ENCODE measurements at regions not wholly inside any gene's neighbourhood (a gene's known extent, or its start where the extent isn't known, plus 50 kb on each side); places are given as distances from the start of the nearest gene placed in this dataset.
"Not testable (repeated sequence)": the region's sequence is repeated elsewhere in the genome, so short reads cannot be mapped to it uniquely, and the experiment has no call there.

DNA sequence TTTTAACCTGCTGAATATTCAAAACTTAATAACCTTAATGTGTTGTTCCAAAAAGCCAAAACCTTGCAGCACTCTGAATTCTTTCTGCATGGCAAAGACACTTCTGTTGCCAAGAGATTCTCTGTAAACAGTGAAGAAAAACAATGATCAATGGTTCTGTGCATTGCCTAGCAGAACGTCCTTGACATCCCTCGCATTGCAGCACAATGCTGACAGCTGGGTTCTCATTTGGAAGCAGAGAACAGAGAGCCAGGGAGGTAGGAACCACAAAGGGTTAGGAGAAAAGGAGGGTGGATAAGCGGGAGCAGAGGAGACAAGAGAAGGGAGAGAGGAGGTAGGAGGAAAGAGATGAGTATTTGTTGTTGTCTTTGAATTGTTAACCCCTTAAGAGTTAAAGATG, 501.1 kb downstream of the NAV3 start:
- no peak for DNase-seq (ENCODE audit: low spot score)

DNA sequence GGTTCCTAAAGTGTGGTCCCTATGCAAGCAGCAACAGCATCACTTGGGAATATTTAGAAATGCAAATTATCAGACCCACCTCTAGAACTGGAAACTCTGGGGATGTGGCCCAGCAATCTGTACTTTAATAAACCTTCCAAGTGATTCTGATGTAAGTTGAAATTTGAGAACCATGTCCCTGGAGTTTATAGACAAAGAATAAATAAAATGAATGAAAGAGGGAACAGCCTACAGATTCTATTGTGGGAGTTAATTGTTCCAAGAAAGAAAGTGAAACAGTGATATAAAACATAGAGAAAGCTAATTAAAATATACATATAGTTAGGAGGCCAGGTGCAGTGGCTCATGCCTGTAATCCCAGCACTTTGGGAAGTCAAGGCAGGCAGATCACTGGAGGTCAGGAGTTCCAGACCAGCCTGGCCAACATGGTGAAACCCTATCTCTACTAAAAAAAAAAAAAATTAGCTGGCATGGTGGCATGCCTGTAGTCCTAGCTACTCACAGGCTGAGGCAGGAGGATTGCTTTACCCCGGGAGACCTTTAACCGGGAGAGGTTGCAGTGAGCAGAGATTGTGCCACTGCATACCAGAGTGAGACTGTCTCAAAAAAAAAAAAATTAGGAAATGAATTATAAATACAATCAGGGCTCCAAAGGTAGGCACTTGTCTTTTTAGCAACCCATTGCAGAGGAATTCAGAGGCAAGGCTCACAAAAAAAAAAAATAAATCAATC, 507.5 kb downstream of the NAV3 start:
- ATAC-seq (peak; percentile 69), DNase-seq (ENCODE audit: low spot score) (no peak)

More for the DNA sequence above, 501.1 kb downstream of the NAV3 start:
- ATAC-seq: no peak

DNA sequence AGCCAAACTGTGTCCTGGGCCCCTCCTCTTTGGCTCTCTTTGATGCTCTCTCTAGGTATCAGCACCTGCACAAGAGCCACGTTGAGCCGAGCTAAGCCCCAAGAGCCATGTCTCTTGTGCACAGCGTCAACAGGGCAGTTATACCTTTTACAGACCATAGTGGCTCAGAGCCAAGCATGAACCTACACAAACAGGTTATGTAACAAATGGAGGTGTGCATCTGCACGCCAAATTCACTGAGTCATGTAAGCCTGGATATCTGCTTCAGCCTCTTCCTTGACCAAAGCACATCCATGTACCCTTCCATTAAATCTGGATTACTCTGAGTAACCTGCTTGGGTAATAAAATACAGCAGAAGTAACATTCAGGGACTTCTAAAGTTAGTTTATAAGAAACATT, 509.7 kb downstream of the NAV3 start:
- ATAC-seq: no peak
- DNase-seq (ENCODE audit: low spot score): no peak

DNA sequence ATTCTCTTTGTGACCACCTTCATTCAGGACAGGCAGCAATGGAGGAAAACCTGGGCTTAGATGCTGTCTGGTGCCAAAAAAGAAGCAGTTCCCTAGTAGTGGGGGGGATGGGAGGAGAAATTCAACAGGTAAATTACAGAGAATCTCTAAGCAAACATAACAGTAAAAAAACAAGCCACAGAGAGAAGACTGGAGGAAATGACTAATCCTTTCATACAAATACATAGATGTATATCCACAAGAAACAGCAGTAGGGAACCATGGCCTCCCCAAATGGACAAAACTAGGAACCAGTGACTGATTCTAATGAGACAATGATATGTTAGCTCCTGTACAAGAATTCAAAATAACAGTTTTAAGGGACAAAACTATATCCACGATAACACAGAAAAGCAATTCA, 513.0 kb downstream of the NAV3 start:
- no peak for DNase-seq (ENCODE audit: low spot score)
- no peak for ATAC-seq

DNA sequence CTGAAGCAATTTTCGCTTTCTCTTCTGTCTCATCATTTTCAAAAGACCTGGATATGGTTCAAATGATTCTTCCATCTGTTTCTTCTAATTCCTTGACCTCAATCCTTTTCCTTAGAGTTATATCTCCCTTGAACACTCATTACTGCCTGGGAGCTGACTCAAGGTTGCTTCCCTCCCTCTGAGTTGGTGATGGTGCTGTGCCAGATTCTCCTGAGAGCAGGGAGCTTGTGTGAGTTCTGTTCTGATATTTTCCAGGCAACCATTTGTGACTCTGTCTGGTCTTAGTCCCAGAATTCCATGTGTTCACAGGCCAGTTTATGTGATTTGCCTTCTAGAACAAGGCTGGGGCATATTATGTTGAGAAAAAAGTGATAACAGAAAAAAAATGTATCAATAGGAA, 505.1 kb upstream of the SYT1 start:
- DNase-seq (ENCODE audit: low spot score) (no peak), ATAC-seq (no peak)

DNA sequence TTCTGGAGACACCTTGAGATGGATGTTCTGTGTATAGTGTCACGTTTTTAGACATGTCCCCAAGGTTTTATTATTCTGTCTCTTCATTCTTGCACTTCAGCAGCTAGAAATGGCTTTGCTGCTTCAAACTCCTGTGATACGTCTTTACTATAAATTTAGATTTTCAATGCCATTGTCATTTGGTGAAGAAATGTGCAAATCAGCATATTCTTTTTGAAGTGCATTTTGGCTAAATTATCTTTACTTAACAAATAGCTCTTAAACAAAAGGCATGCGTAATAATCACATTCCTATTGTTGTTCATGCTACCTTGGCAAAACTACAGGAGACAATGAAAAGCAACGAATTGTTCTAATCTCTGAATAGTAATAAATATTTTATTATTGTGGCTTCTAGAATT, 502.9 kb upstream of the SYT1 start:
- no peak for ATAC-seq
- DNase-seq (ENCODE audit: low spot score): no peak

DNA sequence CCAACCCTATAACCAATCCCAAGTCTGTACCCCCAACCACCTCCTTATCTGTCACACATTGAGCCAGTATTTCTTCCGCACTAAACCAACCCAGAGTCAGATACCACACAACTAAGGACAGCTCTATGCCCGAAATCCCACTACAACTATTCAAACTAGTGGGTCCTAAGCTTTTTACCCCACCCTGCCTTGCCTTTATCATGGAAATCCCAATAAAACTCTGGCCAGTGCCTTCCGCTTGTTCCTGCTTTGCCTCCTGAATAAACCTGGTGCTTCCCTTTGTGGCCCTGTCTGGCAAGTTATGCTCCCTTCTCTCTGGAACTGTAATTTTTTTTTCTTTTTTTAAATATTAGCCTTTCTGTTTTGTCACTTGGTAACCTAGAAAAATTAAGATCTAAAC, 493.3 kb upstream of the SYT1 start:
- no peak for ATAC-seq
- DNase-seq (ENCODE audit: low spot score): no peak

DNA sequence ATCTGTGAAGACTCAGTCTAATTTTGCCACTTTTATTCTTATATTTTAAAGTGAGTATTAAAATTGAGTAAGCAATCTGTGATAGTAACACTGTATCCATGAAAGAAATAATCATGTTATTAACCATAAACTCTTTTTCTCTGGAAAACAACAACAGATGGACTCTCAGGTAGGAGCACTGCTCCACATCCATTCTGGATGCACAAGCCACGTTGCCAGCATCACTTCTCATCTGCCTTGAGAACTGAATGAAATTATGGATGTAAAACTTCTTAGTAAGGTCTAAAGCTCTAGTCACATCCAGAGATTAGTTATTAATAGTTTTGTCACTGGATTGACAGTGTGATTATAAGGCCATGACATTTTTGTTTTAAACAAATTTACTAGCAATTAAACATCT, 489.1 kb upstream of the SYT1 start:
- DNase-seq (ENCODE audit: low spot score) (no peak), ATAC-seq (no peak)

DNA sequence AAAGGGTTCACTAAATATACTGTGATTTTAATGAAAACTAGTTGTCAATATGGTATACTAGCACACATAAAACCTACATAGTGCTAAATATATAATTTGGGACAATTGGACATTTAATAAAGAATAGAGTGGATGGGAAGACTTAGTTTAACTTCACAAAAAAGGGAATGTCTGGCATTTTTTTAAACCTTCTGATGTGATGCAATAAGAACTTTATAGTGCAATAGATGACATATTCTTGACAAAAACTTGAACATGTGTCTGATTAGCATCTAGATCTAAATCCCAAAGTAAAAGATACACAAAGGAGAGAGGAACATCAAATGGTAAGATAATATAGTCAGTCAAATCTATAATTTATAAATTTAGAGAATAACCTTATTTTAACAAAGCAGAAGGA, 488.3 kb upstream of the SYT1 start:
- DNase-seq (ENCODE audit: low spot score) (no peak), ATAC-seq (no peak)

DNA sequence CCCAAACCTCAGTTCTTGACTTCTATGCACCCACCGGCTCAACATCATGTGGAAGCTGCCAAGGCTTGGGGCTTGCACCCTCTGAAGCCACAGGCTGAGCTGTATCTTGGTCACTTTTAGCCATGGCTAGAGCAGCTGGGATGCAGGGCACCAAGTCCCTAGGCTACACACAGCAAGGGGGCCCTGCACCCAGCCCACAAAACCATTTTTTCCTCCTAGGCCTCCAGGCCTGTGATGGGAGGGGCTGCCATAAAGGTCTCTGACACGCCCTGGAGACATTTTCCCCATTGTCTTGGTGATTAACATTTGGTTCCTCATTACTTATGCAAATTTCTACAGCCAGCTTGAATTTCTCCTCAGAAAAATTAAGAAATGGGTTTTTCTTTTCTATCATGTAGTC, 485.5 kb upstream of the SYT1 start:
- ATAC-seq; DNase-seq (ENCODE audit: low spot score): not testable (repeated sequence)

DNA sequence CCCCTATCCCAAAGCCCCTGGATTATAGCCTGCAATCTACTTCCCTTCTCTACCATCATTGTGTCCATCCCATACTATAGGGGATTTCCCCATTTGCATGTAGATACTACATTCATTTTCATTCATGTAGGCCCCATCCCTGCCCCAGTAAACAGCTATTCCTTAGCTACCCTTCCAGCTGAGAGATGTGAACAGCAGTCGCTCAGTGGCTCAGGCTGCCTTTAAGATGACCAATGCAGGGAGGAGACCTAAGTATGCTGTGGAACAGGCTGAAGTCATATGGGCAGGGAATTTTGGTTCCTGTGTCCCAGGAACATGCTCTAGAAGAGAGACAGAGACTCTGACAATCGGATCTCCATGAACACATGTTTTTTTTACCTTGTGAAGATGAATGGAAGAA, 481.2 kb upstream of the SYT1 start:
- ATAC-seq (no peak), DNase-seq (ENCODE audit: low spot score) (no peak)

DNA sequence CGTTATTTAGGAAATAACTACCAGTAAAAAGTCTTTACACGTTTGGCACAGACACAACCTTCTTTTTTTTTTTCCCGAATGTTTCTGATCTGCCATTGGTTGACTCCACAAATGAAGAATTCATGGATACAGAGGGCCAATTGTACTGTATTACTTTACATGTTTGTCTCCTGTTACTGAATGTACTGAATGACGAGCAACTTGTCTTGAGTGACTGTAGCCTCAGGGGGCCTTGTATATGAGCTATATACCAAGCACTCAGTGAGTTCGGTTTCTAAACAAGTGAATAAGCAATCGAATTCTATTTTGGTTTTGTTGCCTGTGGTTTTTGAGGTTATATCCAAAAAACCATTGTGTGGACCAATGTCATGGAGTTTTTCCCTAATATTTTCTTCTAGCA, 480.0 kb upstream of the SYT1 start:
- no peak for ATAC-seq
- no peak for DNase-seq (ENCODE audit: low spot score)

DNA sequence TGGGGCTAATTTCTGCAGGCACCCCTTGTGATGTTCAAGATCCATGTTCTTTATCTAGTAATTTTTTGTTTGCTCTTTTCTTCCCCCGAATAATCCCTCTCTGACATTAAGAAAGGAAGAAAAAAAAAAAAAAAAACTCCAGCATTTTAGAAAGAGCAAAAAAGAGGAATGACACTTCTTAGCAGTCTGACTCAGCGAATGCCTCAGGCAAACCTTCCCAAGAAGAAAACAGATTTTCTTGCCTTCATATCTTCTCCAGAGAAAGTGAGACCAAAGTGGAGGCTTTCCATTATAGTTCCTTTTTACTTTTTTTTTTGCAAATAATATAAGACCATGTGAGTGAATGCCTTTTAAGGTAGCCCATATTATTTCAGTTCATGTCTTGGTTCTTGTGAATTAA, 479.0 kb upstream of the SYT1 start:
- ATAC-seq: no peak
- no peak for DNase-seq (ENCODE audit: low spot score)

DNA sequence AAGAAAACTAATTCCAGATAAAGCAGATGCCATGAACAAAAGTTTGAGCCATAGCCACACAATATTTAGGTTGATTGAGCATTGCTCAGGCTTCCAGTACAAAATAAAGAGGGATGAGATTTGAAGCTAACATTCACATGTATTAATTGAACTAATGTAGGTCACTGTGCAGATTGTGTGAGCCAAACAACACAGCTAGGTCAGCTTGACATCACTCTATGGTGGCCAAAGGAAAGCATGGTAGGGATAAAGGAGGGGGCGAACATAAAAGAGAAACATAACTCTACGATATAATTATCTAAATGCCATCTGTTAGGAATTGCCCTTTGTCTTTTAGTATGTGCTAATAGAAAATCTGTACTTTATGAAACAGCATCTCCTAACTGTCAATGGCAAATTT, 477.7 kb upstream of the SYT1 start:
- ATAC-seq (no peak), DNase-seq (ENCODE audit: low spot score) (no peak)

DNA sequence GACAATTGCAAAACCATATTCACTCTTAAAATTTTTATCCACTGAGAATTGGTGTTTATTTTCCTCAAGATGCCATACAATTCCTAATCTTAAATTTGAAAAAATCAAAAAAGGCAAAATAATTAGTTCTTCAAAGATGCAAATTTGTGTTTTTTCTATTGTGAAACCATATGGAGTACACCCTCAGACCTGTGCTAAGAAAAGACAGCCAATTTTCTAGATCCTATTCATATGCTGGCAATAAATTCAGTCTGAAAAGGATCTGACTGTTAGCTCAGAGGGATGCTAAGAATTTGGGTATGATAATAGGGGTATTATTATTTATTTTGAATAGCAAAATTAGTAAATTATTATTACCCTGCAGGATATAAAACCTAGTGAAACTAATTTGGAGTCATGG, 476.9 kb upstream of the SYT1 start:
- DNase-seq (ENCODE audit: low spot score): no peak
- ATAC-seq: no peak

DNA sequence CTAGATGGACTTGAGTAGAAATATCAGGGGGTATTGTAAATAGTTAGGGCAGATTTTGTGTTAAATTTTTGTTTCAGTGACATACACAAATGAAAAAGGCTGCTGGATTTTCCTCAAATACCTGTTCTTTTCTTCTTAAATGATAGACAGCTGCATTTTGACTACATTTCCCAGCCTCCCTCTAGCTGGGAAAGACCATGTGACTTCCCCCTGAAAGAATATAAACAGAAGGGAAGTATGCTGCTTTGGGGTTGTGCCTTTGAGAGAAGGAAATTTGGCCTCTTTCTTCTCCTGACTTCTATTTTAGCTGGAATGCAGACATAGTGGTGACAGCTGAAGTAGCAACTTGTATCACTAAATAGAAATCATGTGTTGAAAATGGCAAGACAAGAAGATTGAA, 476.1 kb upstream of the SYT1 start:
- ATAC-seq (no peak), DNase-seq (ENCODE audit: low spot score) (no peak)

DNA sequence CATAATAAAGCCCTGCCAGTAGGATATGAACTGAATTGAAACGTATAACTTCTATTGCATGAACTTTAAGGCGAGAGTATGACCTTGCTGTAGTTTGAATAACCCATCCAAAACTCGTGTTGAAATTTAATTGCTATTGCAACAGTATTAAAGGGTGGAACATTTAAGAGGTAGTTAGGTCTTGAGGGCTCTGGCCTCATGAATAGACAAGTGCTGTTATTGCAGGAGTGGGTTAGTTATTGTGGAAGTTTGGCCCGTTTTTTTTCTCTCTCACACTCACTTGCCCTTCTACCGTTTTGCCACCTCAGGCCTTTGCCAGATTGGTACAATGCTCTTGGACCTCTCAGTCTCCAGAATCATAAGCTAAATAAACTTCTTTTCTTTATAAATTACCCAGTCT, 473.7 kb upstream of the SYT1 start:
- ATAC-seq (no peak), DNase-seq (ENCODE audit: low spot score) (no peak)

DNA sequence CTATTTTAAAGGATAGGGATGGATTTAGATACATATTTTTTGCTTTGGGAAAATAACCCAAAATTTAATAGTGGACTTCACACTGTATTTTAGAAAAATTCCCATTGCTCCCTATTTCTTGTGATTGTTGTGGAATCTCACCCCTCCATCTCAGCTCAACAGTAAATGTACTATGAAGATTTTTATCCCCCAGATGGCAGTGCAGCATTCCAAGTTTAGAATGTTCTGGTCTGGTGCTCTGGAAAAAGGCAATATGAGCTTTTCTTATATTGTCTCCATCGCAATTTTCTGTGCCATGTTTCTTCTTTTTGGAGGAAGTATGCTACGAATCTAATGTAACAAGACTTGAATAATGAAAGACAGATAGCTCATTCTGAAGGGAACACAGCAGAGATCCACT, 471.7 kb upstream of the SYT1 start:
- no peak for DNase-seq (ENCODE audit: low spot score)
- no peak for ATAC-seq

DNA sequence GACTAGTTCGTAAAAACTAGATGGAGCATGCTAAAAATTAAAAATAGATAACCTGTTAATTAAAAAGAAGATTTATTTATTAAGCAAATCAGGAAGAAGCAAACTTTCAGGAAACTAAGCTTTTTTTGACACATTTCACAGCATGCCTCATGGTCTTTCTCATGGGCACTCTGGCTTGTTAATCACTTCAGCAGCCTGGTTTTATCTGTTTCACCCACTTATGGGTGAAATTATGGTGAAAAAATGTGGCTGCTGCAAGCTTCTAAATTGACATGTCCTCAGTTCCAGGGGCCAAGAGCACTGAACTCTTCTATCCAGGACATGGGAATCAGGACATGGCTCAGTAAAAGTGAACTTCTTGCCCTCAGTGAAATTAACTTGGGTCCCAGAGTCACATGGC, 468.6 kb upstream of the SYT1 start:
- ATAC-seq (no peak), DNase-seq (ENCODE audit: low spot score) (no peak)

DNA sequence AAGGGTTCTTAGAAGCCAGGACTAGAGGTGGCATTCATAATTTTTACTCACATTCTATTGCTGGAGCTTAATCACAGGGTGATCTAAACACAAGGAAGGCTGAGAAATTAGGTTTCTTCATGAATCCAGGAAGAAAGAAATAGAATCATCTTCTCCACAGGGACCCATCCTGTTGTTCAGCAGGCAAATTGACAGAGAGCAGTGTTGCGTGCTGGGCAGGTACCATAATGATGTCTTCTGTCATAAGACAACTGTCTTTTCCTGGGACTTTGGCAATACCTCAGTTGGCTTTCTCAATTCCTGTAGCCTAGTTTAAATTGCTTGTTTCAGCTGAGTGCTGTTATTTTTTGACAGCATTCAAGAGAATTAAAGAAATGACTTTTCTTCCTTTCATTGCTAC, 468.0 kb upstream of the SYT1 start:
- DNase-seq (ENCODE audit: low spot score) (no peak), ATAC-seq (no peak)

DNA sequence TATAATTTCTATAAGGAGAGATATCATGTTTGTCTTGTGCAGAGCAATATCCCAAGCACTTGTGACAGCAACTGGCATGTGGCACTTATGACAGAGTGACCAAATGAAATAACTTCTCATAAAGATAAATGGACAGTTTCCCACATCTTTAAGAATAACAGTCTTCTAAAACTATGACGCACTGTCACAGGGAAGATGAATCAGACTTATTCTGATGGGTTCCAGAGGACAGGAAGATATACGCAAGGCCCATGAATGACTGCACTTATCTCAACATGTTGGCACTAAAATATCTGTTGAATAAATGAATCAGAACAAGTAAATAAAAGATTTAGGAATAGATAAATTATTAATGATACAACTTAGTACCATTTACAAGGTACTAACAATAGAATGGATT, 465.8 kb upstream of the SYT1 start:
- DNase-seq (ENCODE audit: low spot score) (no peak), ATAC-seq (no peak)

DNA sequence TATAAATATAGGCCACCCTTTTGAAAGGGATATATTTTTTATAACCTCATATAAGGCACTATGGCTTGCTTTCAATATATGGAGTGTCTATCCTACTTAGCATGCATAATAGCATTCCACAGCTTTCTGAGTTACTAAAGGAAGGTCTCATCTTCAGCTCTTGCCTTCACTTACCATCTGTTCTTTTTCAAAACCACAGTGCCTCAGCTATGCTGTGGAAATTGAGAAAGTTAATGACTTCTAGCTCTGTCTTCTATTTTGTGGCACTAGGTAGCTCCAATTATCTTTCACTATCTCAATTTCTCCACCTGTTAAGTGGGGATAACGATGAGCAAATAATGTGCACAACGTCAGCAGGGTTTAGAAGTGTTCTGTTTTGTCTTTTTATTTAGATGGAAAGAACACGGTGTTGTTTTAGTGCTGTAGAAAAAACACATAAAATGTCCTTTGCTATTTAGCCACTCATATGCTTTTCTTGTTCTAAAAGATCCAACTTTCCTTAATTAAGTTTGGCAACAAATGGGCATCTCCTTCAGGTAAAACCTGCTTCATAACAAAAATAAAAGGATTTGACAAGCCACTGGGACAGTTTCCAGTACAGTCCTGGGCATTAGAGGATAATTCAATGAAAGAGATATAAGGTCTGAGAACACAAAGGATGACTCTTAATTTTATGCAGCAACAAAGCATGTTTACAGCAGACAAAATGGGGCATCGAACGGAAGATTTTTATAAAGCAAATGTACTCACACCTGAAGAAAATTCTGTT, 462.0 kb upstream of the SYT1 start:
- no peak for ATAC-seq
- no peak for DNase-seq (ENCODE audit: low spot score)

DNA sequence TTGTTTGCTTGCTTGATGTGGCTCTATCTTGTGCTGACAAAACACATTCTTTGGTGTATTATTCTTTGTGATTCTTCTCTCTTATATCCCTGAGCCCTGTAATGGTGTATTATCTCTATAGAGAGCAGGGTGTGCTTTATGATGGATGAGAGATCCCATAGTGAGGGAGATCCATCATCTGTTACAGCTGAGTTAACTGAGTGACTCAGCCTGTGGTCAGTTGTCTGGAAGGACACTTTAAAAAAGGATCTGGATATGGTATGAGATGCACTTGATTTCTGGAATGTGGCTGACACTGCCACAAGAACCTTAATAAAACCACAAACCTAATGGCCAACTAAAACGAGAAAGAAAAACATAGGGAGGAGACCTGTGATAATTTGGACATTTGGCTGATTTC, 461.4 kb upstream of the SYT1 start:
- no peak for ATAC-seq
- DNase-seq (ENCODE audit: low spot score): no peak

Data from left lobe of liver (tissue), 2 donors.